Left colon (tissue), 2 donors: ENCODE measurements at regions not wholly inside any gene's neighbourhood (a gene's known extent, or its start where the extent isn't known, plus 50 kb on each side); places are given as distances from the start of the nearest gene placed in this dataset.
A peak's percentile ranks its signal among the peaks of the same experiment; 100 is the strongest.
"Not testable (repeated sequence)": the region's sequence is repeated elsewhere in the genome, so short reads cannot be mapped to it uniquely, and the experiment has no call there.

ENCODE experiments used
- ATAC-seq: fragments of 200-7000 bp; cut with Tn5 transposase; one replicate; pipeline ENCODE4 v1.9.1; 2020; ENCODE audit warnings: mild to moderate bottlenecking, moderate library complexity
- DNase-seq, 2 donors: peaks; one replicate each; pipeline ENCODE4 v3.0.0-alpha.2; 2020
- intact Hi-C, 2 donors: fragments of 100-400 bp; cut with DNase I in 1 of 2; cut with micrococcal nuclease in 1 of 2; formaldehyde crosslinking; loops; one replicate each; pipeline versions ENCODE4 v1.11.2 to v1.14.0; 2022; cut with DNase I, micrococcal nuclease
- donor health status: DM: no; HTN: no; CAD: no.
- donor health status: DM: yes; HTN: yes; CAD: no.

DNA sequence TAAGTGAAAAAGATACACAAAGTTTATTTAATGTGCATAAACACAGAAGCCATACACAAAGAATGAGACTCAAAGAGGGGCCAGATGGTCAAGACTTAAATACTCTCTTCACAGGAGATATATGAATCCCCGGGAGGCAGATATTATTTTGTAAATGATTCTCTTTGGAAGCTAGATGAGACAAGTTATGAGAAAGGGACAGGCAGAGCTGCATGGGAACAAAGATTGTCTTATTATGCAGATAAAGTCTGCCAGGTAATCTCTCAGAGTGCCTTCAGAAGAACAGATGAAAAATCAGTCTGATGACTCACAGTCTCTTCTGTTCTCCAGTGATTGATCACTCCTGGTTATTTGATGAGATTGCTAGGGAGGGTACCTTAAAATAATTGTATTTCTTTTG lies 89.0 kb downstream of the NAF1 start:
- intact Hi-C loops, result no loop called here
- no peak for ATAC-seq
- no peak for DNase-seq

DNA sequence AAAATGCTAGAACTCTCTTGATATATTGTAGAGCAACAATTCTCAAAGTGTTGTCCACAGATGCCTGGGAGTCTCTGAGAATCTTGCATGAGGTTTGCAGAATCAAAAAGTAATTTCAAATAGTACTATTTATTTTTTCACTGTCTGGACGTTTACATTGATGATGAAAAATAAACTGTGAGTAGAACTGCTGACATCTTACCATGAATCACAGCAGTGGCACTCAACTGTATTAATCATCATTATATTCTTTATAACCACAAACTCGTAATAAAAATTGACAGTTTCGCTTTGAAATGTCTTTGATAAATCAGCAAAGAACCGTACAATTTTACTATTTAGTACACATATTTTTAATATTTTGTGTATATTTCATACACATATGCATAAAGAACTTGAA lies 94.5 kb downstream of the NAF1 start:
- intact Hi-C loops, result no loop called here
- ATAC-seq (no peak), DNase-seq (no peak)

DNA sequence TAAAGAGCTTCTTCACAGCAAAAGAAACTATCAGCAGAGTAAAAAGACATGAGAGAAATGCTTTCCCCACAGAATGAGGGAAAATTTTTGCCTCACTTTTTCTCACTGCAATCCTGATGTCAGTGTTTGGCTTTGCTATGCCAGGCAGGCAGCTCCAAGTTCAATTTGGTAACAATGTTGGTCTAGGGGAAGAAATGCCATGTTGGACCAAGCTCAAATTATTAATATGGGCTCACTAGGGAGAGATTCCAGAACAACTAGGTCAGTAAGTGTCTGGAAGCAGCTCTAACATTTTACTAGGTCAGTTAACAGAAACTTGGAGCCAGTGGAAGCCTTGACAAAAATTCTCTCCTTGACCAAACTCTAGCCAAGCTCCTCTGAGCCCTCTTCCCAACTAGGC lies 95.4 kb downstream of the NAF1 start:
- DNase-seq (no peak), ATAC-seq (no peak)
- intact Hi-C loops, result no loop called here

DNA sequence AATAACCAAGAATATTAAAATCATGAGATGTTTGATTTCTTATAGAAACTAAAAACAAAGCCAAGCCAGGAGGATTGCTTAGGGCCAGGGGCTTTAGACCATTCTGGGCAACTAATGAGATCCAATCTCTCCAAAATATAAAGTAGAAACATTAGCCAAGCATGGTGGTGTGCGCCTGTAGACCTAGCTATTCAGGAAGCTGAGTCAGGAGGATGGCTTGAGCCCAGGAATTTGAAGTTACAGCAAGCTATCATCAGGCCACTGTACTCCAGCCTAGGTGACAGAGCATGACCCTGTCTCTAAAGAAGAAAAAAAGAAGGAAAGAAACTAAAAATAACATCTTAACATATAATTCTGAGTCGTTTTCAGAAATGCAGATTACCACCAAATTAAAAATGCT lies 96.7 kb downstream of the NAF1 start:
- DNase-seq (no peak), ATAC-seq (no peak)
- intact Hi-C loops, result no loop called here

DNA sequence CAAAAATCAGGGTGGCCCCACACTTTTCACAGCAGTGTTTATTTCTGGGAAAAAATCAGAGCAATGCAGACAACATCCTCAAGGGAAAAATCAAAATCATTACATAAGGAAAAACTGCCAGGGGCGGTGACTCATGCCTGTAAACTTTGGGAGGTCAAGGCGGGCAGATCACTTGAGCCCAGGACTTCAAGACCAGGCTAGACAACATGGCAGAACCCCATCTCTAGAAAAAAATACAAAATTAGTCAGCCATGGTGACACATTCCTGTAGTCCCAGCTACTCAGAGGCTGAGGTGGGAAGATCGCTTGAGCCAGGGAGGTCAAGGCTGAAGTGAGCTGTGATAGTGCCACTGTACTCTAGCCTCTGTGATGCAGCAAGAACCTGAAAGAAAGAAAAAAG lies 102.8 kb downstream of the NAF1 start:
- intact Hi-C loops, result no loop called here
- DNase-seq (no peak), ATAC-seq (no peak)

DNA sequence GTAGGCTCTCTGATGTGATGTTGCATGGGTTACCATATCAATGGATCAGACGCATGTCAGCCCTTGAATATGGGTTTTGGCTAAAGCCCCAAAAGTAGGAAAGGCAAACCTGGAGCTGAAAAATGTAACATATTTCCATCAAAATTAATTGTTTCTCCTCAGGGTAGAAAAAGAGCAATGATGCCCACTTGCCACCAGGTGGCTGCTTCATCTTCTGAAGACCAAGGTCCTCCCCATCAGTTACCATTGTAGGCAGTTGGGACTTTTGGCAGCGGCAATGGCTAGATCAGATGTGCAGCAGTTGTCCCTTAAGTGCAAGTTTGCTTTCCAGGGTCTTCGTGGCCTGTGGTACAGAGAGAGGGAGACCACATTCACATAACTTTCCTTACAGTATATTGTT lies 118.2 kb downstream of the NAF1 start:
- intact Hi-C loops, result no loop called here
- DNase-seq (peak in 1 of 2 donors; percentile 6), ATAC-seq (peak; percentile 46)

DNA sequence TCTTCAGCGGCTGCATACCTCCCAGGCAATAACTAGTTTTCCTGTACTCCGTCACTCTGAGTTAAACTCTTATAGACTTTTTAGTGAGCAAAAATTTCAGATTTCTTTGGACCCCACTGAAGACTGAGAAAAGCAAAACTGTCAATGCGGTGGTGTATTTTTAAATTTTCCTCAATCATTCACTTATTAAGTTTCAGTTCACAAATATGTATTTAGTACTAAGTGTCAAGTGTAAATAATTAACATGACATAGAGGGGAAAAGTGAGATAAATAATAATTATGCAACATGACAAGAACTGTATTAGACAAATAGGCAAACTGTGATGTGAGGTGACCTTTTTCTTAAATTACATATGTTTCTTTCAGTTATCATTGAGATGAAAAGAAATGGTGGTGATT lies 124.4 kb downstream of the NAF1 start:
- DNase-seq, result no peak
- ATAC-seq, result no peak
- intact Hi-C loops, result no loop called here

DNA sequence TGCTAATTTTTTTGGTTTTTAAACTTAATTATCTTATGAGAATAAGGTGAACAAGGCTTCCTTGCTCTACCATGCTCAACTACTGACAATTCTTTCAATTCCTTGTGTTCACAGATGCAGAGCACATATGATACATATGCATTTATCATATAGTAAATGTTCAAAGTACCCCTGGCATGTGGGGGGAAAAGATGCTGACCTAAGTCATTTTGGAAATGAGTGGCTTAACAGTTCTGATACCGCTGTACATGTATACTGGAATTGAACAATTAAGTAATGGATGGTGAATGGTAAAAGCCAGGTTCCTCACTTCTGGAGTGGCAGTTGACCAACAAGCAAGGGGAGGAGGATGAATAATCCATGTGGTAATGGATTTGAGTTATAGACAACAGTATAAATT lies 149.6 kb downstream of the NAF1 start:
- ATAC-seq (no peak), DNase-seq (no peak)
- intact Hi-C loops, result no loop called here

DNA sequence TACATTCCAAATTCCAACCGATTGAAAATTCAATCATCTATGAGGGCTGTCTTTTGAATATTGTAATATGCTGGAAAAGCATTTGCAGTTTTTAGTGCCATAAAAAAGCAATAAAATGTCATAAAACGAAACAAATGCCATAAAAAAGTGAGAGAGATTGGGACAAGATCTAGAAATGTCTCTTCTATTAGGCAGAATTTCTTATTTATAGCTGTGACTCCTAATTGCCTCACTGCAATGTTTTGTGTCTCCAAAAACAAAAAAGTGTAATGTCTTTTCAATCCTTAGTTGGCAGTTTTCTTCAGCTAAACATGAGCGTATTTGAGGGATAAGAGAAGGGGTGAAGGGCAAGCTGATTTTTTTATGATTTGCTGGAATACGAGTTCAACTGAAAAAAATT lies 153.9 kb downstream of the NAF1 start:
- DNase-seq, result no peak
- intact Hi-C loops, result no loop called here
- ATAC-seq, result peak; percentile 25

DNA sequence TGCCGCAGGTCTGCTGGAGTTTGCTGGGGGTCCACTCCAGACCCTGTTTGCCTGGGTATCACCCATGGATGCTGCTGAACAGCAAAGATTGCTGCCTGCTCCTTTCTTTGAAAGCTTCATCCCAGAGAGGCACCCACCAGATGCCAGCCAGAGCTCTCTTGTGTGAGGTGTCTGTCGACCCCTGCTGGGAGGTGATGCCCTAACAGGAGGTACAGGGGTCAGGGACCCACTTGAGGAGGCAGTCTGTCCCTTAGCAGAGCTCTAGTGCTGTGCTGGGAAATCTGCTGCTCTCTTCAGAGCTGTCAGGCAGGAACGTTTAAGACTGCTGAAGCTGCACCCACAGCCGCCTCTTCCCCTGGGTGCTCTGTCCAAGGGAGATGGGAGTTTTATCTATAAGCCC lies 162.7 kb downstream of the NAF1 start:
- intact Hi-C loops, result no loop called here
- no peak for DNase-seq
- no peak for ATAC-seq

DNA sequence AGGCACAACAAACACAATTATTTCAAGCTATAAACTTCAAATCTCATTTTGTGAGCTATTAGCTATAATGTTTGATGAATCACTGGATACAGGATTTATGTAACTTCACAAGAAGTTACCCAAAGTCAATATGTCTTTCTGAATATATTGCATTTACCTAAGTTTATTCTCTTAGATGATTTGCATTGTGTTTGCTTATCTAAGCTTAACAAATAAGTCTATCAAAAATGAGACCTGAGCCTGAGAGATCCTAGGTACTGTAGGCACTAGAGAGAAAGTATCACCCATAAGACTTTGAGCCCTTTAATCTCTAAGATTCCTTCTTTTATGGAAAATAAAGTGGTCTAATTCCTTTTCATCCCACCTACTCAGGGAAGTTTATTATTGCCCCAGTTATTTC lies 178.2 kb downstream of the NAF1 start:
- intact Hi-C loops, result no loop called here
- no peak for DNase-seq
- no peak for ATAC-seq

DNA sequence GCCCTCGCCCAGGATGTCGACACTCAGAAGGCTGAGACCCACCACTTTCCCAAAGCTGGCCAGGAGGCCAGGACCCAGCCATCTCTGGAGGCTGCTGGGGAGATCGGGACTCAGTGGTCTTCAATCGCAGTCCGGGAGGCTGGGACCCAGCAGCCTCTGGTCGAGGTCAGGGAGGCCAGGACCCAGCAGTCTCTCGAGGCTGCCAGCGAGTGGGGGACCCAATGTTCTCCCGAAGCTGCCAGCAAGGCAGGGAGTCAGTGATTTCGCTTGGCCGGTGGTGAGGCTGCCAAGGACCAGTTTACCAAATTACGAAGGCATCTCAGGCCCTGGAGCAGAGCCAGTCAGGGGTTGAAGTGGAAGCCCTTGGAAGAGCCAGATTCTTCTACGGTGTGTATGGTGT lies 181.6 kb downstream of the NAF1 start:
- DNase-seq, result no peak
- ATAC-seq, result no peak
- intact Hi-C loops, result no loop called here

DNA sequence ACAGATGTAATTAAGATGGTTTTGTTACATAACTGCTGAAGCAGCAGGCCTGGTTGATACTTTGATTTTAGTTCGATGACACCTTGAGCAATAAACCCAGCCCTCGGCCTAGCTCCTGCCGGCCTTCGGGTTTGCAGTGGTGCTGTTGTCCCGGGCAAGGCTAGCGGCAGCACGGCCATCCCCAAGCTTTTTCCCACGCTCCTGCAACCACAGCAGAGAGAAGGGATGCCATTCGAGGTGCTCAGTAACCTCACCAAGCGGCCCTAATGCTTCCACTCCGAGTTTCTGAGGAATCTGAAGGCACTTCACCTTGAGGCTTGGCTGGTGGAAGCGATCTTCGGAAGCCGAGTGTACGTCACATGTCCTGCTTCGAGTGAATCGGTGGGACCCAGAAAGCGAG lies 182.1 kb downstream of the NAF1 start:
- intact Hi-C loops, result no loop called here
- no peak for ATAC-seq
- no peak for DNase-seq

DNA sequence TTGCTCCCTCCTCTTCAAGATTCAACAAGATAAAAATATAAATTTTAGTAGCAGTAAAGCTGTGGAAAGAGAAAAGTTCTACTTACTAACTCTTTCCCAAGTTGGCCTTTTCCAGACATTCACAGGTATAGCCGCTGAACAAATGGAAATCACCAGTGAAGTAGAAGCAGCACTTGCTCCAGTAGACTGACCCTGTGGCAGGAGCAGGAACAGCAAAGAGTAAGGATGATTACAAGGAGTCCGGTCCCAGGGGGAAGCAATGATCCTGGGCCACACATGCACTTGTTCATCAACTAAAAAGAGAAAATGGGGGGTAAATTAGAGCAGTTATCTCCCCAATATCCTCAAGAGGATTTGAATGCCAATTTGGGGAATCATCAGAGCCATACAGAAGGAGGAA lies 184.9 kb downstream of the NAF1 start:
- no peak for DNase-seq
- intact Hi-C loops, result no loop called here

DNA sequence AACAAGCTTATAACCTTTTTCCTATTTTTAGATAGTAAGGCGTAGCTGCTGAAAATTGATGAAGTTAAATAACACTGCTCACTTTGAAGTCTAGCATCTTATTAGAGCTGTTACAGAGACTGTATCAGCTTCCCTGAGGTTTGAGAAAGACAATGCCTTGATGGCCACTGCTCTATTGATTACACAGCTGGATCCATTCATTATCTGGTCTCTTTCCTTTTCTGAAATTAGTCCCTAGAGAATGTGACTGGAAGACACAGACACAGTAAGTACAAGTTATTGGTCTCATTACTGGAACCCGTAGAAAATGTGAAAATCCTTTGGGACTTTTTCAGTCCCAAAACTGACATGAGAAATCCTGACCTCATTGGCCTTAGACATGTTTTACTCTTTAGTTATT lies 188.3 kb downstream of the NAF1 start:
- no peak for DNase-seq
- intact Hi-C loops, result no loop called here
- ATAC-seq, result no peak

More for the DNA sequence above, 184.9 kb downstream of the NAF1 start:
- no peak for ATAC-seq

DNA sequence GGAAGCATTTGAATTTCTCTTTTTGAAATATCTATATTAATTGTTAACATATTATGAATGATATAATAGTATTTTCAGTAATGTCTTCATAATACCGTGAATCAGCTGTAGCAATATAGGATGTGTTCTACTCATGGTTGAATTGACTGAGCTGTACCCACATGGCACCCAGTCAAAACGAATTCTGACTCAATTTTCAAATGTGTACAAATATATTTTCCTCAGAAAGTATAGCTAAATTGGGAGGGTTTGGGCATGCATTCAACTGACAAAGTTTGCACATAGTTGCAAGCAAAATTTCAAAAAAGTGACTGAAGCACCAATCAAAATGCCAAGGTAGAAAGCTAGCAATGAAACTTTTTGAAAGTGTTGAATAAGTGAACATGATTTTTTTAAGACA lies 188.9 kb downstream of the NAF1 start:
- DNase-seq (no peak), ATAC-seq (no peak)
- intact Hi-C loops, result no loop called here

DNA sequence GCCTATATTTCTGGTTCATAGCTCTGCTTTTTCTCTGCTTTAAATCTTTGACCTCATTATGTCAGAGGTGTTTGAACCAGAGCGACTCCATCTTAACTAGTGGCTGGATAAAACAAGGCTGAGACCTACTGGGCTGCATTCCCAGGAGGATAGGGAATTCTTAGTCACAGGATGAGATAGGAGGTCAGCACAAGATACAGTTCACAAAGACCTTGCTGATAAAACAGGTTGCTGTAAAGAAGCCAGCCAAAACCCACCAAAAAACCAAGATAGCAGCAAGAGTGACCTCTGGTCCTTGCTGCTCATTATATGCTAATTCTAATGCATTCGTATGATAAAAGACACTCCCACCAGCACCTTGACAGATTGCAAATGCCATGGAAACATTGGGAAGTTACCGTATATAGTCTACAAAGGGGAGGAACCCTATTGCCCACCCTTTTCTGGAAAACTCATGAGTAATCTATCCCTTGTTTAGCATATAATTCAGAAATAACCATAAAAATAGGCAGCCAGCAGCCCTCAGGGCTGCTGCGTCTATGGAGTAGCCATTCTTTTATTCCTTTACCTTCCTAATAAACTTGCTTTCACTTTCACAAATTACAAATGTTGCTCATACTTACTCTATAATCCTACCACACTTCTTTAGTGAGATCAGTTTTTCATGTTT lies 193.9 kb downstream of the NAF1 start:
- ATAC-seq, result no peak
- DNase-seq, result no peak
- intact Hi-C loops, result no loop called here

DNA sequence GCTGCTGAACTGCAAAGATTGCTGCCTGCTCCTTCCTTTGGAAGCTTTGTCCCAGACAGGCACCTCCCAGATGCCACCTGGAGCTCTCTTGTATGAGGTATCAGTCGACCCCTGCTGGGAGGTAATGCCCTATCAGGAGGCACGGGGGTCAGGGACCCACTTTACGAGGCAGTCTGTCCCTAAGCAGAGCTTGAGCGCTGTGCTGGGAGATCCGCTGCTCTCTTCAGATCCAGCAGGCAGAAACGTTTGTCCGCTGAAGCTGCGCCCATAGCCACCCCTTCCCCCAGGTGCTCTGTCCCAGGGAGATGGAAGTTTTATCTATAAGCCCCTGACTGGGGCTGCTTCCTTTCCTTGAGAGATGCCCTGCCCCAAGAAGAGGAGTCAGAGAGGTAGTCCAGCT lies 197.5 kb downstream of the NAF1 start:
- no peak for ATAC-seq
- intact Hi-C loops, result no loop called here
- no peak for DNase-seq

DNA sequence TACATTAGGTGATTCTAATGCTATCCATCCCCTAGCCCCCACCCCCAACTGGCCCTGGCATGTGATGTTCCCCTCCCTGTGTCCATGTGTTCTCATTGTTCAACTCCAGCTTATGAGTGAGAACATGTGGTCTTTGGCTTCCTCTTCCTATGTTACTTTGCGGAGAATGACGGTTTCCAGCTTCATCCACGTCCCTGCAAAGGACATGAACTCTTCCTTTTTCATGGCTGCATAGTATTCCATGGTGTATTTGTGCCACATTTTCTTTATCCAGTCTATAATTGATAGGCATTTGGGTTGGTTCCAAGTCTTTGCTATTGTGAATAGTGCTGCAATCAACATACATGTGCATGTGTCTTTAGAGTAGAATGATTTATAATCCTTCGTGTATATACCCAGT lies 200.7 kb downstream of the NAF1 start:
- DNase-seq, ATAC-seq, intact Hi-C loops: not testable (repeated sequence)

DNA sequence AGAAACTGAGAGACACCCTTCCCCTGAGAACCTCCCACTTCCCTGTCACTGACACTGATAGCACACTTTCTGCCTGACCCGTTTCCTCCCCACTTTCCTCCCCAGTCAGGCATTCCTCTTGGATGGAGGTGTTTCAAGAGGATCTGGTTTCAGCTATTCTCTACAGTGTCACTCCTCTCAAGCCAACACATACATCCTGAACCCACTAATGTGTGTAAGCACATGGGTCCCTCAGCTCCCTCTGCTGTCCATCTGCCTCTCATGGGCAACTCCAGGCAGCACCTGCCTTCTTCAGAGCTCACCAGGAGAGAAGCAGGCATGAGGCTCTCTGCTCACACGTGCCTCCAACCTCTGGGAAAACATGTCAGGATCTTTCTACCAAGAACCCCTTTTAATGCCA lies 207.6 kb downstream of the NAF1 start:
- no peak for ATAC-seq
- intact Hi-C loops, result no loop called here
- DNase-seq, result no peak

DNA sequence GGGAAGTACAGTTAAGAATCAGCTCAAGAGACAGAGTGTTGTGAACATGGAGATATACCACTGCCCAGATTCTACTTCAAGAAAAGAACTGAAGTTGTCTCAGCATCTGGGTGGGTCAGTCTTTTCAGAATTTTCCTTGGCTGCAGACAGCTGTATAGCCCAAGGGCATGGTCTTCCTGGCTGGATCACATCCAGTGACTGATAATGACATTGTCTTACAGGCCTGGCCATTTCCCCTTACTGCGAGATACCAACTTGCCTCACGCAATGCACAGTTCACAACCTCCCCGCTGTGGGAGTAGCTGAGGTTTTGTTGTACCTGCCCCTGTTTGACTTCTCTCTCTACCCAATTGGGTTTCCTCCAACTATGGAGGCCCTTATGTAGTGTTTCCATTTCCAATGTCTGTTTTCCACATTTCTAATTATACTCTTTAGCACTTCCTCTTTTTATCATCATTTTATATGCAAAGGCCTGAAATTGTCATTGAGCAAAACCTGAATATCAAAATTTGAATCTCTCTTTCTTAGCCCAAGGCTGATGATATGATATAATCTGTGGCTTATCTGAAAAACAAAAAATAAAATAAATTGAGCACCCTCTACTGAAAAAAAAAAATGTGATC lies 209.1 kb downstream of the NAF1 start:
- no peak for ATAC-seq

More for the DNA sequence above, 209.1 kb downstream of the NAF1 start:
- intact Hi-C loops, result no loop called here
- DNase-seq, result no peak
